Vagina (tissue), 2 donors: ENCODE measurements at regions not wholly inside any gene's neighbourhood (a gene's known extent, or its start where the extent isn't known, plus 50 kb on each side); places are given as distances from the start of the nearest gene placed in this dataset.
A peak's percentile ranks its signal among the peaks of the same experiment; 100 is the strongest.

Source experiments
- DNase-seq, 2 donors: peaks; one replicate each; pipeline ENCODE4 v3.0.0-alpha.2; 2017; ENCODE audit errors: extremely low spot score in 2 of 2
- H3K27ac ChIP-seq: fragments of 200-600 bp; sonication (generic); one replicate; pipeline ENCODE4 v1.5.1; 2019
- H3K27me3 ChIP-seq: fragments of 200-600 bp; sonication (generic); one replicate; pipeline ENCODE4 v1.5.1; 2019
- H3K36me3 ChIP-seq, 2 donors: fragments of 200-600 bp; sonication (generic); one replicate each; pipeline ENCODE4 v1.5.1; 2017 to 2019
- H3K4me1 ChIP-seq: fragments of 200-600 bp; sonication (generic); one replicate; pipeline ENCODE4 v1.5.1; 2019
- H3K4me3 ChIP-seq, 2 donors: fragments of 200-600 bp; sonication (generic); 1 replicate in 1 of 2; 2 replicates in 1 of 2; pipeline ENCODE4 v1.5.1; 2016 to 2019
- H3K9me3 ChIP-seq: fragments of 200-600 bp; sonication (generic); one replicate; pipeline ENCODE4 v1.5.1; 2019
- POLR2A ChIP-seq, 2 donors: fragments of 450-650 bp; IDR thresholded peaks; one replicate each; pipeline ENCODE4 v1.6.1; 2017; ENCODE audit warnings: antibody characterized with exemption in 2 of 2, mild to moderate bottlenecking in 2 of 2, moderate library complexity in 2 of 2
- POLR2AphosphoS5 ChIP-seq, 2 donors: sonication (generic); formaldehyde crosslinking; IDR thresholded peaks; one replicate each; pipeline ENCODE4 v1.9.0; 2017; ENCODE audit warnings: antibody characterized with exemption in 2 of 2, mild to moderate bottlenecking in 2 of 2, low read depth in 1 of 2; ENCODE audit not compliant: insufficient read depth in 1 of 2
- intact Hi-C: fragments of 100-400 bp; cut with DNase I; formaldehyde crosslinking; loops from one replicate; pipeline ENCODE4 v1.15.1; 2023
- TF ChIP-seq, protein P1 (sequence below), 3 experiments: fragments of 450-650 bp in 2 of 3; fragments of 200-600 bp in 1 of 3; sonication (generic) in 1 of 3; IDR thresholded peaks; one replicate each; pipeline ENCODE4 v1.5.1; 2017 to 2019; ENCODE audit warnings: antibody characterized with exemption in 3 of 3, mild to moderate bottlenecking in 2 of 3, moderate library complexity in 2 of 3

DNA sequence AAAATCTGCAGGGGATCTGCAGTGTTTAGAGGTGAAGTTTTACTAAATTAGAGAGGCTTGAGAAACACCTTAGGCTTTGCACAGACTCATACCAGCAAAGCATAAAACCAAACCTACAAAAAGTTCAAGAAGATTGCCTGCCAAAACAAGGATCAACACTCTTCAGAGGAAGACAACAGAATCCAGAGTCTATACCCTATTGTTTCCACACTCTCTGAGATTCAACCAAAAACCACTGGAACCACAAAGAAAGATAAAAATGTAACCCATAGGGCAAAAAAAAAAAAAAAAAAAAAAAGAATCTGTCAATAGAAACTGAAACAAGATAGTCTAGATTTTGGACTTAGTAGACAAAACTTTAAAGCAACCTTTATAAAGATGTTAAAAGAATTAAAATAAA is 102.7 kb downstream of the ANKRD60 start:
- intact Hi-C loops = no loop called here
- no peaks in the 10 kb centered on the region for H3K36me3 ChIP-seq

DNA sequence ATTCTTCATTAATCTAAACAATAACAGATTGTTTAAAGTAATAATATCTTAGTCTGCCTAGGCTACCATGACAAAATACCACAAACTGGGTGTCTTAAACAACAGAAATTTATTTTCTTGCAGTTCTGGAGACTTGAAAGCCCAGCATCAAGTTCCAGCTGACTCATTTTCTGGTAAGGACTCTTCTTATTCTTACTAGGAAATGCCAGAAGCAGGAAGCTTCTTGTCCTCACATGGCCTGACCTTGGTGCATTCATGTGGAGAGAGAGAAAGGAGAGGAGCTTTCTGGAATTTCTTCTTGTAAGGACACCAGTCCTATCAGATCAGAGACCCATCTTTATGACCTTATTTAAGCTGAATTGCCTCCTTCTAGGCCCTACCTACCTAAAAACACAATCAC is 110.5 kb downstream of the ANKRD60 start:
- no peaks in the 10 kb centered on the region for H3K36me3 ChIP-seq
- no peaks in the 10 kb centered on the region for H3K27me3 ChIP-seq
- no peak overlapping the region for H3K4me3 ChIP-seq
- no peak overlapping the region for H3K27ac ChIP-seq
- H3K4me1 ChIP-seq = peaks cover 6% of the 10 kb centered on the region
- intact Hi-C loops = no loop called here
- TF ChIP-seq, protein P1, sequence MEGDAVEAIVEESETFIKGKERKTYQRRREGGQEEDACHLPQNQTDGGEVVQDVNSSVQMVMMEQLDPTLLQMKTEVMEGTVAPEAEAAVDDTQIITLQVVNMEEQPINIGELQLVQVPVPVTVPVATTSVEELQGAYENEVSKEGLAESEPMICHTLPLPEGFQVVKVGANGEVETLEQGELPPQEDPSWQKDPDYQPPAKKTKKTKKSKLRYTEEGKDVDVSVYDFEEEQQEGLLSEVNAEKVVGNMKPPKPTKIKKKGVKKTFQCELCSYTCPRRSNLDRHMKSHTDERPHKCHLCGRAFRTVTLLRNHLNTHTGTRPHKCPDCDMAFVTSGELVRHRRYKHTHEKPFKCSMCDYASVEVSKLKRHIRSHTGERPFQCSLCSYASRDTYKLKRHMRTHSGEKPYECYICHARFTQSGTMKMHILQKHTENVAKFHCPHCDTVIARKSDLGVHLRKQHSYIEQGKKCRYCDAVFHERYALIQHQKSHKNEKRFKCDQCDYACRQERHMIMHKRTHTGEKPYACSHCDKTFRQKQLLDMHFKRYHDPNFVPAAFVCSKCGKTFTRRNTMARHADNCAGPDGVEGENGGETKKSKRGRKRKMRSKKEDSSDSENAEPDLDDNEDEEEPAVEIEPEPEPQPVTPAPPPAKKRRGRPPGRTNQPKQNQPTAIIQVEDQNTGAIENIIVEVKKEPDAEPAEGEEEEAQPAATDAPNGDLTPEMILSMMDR (IDR thresholded peaks at IDR 0.05) = no peak
- TF ChIP-seq POLR2AphosphoS5 (IDR thresholded peaks at IDR 0.05; ENCODE audit: insufficient read depth in 1 of 2, low read depth in 1 of 2) = no peak
- no peak for TF ChIP-seq POLR2A (IDR thresholded peaks at IDR 0.05)
- DNase-seq = no peak
- no peaks in the 10 kb centered on the region for H3K9me3 ChIP-seq

More for the DNA sequence above, 102.7 kb downstream of the ANKRD60 start:
- Histone ChIP-seq H3K4me3 (no peak overlapping the region), H3K4me1 (peaks cover 3% of the 10 kb centered on the region), H3K9me3 (no peaks in the 10 kb centered on the region), H3K27me3 (no peaks in the 10 kb centered on the region), H3K27ac (no peak overlapping the region)
- DNase-seq = no peak
- TF ChIP-seq POLR2A (IDR thresholded peaks at IDR 0.05) (no peak), POLR2AphosphoS5 (IDR thresholded peaks at IDR 0.05; ENCODE audit: insufficient read depth in 1 of 2, low read depth in 1 of 2) (no peak)
- TF ChIP-seq, protein P1 (IDR thresholded peaks at IDR 0.05) = no peak

DNA sequence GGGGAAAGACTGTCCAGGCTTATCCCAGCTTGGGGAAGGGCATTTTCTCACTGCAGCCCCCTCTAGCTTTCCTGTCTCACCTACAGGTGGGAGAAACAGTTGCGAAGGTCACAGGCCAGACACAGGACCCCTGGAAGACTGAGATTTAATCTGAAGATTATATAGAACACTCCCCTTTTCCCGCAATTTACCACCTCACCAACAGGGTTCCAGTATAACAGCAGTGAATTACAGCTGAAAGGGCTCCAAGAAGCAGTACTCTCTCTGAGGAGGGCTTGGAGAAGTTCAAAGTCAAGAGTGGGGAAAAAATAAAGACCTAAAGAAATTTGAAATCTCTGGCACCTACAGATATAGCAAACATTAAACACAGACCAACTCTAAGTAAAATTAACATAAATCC is 111.9 kb downstream of the ANKRD60 start:
- Histone ChIP-seq H3K27ac (no peak overlapping the region), H3K27me3 (no peaks in the 10 kb centered on the region), H3K4me3 (no peak overlapping the region), H3K9me3 (no peaks in the 10 kb centered on the region), H3K36me3 (no peaks in the 10 kb centered on the region), H3K4me1 (peaks cover 8% of the 10 kb centered on the region)
- no peak for TF ChIP-seq POLR2AphosphoS5 (IDR thresholded peaks at IDR 0.05; ENCODE audit: insufficient read depth in 1 of 2, low read depth in 1 of 2)
- TF ChIP-seq, protein P1 (IDR thresholded peaks at IDR 0.05) = no peak
- TF ChIP-seq POLR2A (IDR thresholded peaks at IDR 0.05) = no peak
- intact Hi-C loops = no loop called here
- peak in 1 of 2 donors; percentile 46 for DNase-seq

DNA sequence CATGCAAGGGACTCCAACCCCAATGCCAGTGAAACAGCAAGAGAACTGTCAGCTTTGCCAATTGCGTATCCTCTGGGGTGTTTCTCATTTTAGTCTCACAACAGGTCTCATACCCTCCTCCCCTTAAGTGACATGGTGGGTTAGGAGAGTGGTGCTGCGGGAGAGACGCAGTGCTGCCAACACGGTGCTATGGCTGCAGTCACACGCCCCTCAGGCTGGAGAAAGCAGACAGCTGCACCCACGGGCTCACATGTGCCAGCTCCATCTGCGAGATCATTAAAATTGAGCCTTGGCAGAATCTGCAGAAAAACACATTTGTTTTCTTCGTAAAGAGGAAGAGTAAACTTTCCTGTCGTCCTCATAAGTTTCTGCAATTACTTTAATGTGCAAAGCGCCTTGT is 114.7 kb downstream of the ANKRD60 start:
- Histone ChIP-seq H3K4me3 (no peak overlapping the region), H3K27ac (no peak overlapping the region), H3K9me3 (no peaks in the 10 kb centered on the region), H3K4me1 (peaks cover 14% of the 10 kb centered on the region), H3K27me3 (no peaks in the 10 kb centered on the region), H3K36me3 (no peaks in the 10 kb centered on the region)
- DNase-seq = peak in 1 of 2 donors; percentile 44
- intact Hi-C loops = no loop called here
- no peak for TF ChIP-seq POLR2AphosphoS5 (IDR thresholded peaks at IDR 0.05; ENCODE audit: insufficient read depth in 1 of 2, low read depth in 1 of 2)
- TF ChIP-seq, protein P1 (IDR thresholded peaks at IDR 0.05) = no peak
- no peak for TF ChIP-seq POLR2A (IDR thresholded peaks at IDR 0.05)

- Histone ChIP-seq H3K27me3 (no peaks in the 10 kb centered on the region), H3K4me3 (no peak overlapping the region), H3K27ac (peak overlapping the region; percentile 29), H3K9me3 (no peaks in the 10 kb centered on the region), H3K4me1 (peaks cover 14% of the 10 kb centered on the region), H3K36me3 (no peaks in the 10 kb centered on the region)
- TF ChIP-seq POLR2A (IDR thresholded peaks at IDR 0.05) (no peak), POLR2AphosphoS5 (IDR thresholded peaks at IDR 0.05; ENCODE audit: insufficient read depth in 1 of 2, low read depth in 1 of 2) (no peak)
- TF ChIP-seq, protein P1 (IDR thresholded peaks at IDR 0.05) = no peak
- DNase-seq = peak; percentile 67 to 76
- intact Hi-C loops = no loop called here
Measured at GRCh38 chr20:58112017-58112781, 116.3 kb downstream of the ANKRD60 start.
